ENCODE measurements at regions not wholly inside any gene's neighbourhood (a gene's known extent, or its start where the extent isn't known, plus 50 kb on each side); places are given as distances from the start of the nearest gene placed in this dataset.

DNA sequence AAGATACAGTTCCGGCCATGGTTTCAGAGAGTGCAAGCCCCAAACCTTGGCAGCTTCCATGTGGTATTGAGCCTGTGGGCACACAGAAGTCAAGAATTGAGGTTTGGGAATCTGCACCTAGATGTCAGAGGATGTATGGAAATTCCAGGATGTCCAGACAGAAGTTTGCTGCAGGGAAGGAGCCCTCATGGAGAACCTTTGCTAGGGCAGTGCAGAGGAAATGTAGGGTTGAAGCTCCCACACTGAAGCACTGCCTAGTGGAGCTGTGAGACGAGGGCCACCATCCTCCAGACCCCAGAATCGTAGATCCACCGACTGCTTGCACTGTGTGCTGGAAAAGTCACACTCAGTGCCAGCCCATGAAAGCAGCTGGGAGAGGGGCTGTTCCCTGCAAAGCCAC lies 267.5 kb downstream of the OGFRL1 start:
- H3K4me2 ChIP-seq (ENCODE audit: insufficient read depth, low read length) = no peak overlapping the region

GRCh38 chr6:71558974-71559373 lies 270.4 kb downstream of the OGFRL1 start:
- Histone ChIP-seq H2AFZ (ENCODE audit: low read length) (no peak overlapping the region), H3K36me3 (ENCODE audit: insufficient read depth, low read length) (no peaks in the 10 kb centered on the region), H3K27me3 (ENCODE audit: insufficient read depth, low read length) (no peaks in the 10 kb centered on the region), H4K20me1 (ENCODE audit: insufficient read depth, low read length) (no peaks in the 10 kb centered on the region), H3K4me3 (ENCODE audit: insufficient read depth, low read length) (no peak overlapping the region), H3K4me1 (ENCODE audit: insufficient read depth, low read length) (no peaks in the 10 kb centered on the region), H3K9me3 (ENCODE audit: low read depth, low read length) (peaks cover 9% of the 10 kb centered on the region), H3K4me2 (ENCODE audit: insufficient read depth, low read length) (no peak overlapping the region), H3K79me2 (ENCODE audit: insufficient read depth, low read length) (no peaks in the 10 kb centered on the region), H3K27ac (ENCODE audit: low read depth, low read length) (no peak overlapping the region)
- TF ChIP-seq CTCF (IDR thresholded peaks at IDR 0.05; ENCODE audit: extremely low read depth, low read depth, low read length) = no peak
- no peak for DNase-seq (ENCODE audit: insufficient read length, low spot score, missing footprints)

More for the DNA sequence above, 267.5 kb downstream of the OGFRL1 start:
- Histone ChIP-seq H3K79me2 (ENCODE audit: insufficient read depth, low read length) (no peaks in the 10 kb centered on the region), H3K9me3 (ENCODE audit: low read depth, low read length) (peaks cover 9% of the 10 kb centered on the region), H4K20me1 (ENCODE audit: insufficient read depth, low read length) (no peaks in the 10 kb centered on the region), H3K4me1 (ENCODE audit: insufficient read depth, low read length) (no peaks in the 10 kb centered on the region), H3K27me3 (ENCODE audit: insufficient read depth, low read length) (no peaks in the 10 kb centered on the region), H3K4me3 (ENCODE audit: insufficient read depth, low read length) (no peak overlapping the region), H2AFZ (ENCODE audit: low read length) (no peak overlapping the region), H3K27ac (ENCODE audit: low read depth, low read length) (no peak overlapping the region), H3K36me3 (ENCODE audit: insufficient read depth, low read length) (no peaks in the 10 kb centered on the region)
- TF ChIP-seq CTCF (IDR thresholded peaks at IDR 0.05; ENCODE audit: extremely low read depth, low read depth, low read length) = no peak
- no peak for DNase-seq (ENCODE audit: insufficient read length, low spot score, missing footprints)

- TF ChIP-seq CTCF (IDR thresholded peaks at IDR 0.05; ENCODE audit: extremely low read depth, low read depth, low read length) = no peak
- Histone ChIP-seq H3K4me2 (ENCODE audit: insufficient read depth, low read length) (no peak overlapping the region), H3K36me3 (ENCODE audit: insufficient read depth, low read length) (no peaks in the 10 kb centered on the region), H3K4me1 (ENCODE audit: insufficient read depth, low read length) (no peaks in the 10 kb centered on the region), H4K20me1 (ENCODE audit: insufficient read depth, low read length) (no peaks in the 10 kb centered on the region), H3K27me3 (ENCODE audit: insufficient read depth, low read length) (no peaks in the 10 kb centered on the region), H3K79me2 (ENCODE audit: insufficient read depth, low read length) (no peaks in the 10 kb centered on the region), H3K27ac (ENCODE audit: low read depth, low read length) (no peak overlapping the region), H3K9me3 (ENCODE audit: low read depth, low read length) (no peaks in the 10 kb centered on the region), H2AFZ (ENCODE audit: low read length) (no peak overlapping the region), H3K4me3 (ENCODE audit: insufficient read depth, low read length) (no peak overlapping the region)
- no peak for DNase-seq (ENCODE audit: insufficient read length, low spot score, missing footprints)
Observed at GRCh38 chr6:71567562-71567961, 279.0 kb downstream of the OGFRL1 start.

- no peak for DNase-seq (ENCODE audit: insufficient read length, low spot score, missing footprints)
- no peaks in the 10 kb centered on the region for H3K9me3 ChIP-seq (ENCODE audit: low read depth, low read length)
- H2AFZ ChIP-seq (ENCODE audit: low read length) = no peak overlapping the region
- no peaks in the 10 kb centered on the region for H4K20me1 ChIP-seq (ENCODE audit: insufficient read depth, low read length)
- H3K79me2 ChIP-seq (ENCODE audit: insufficient read depth, low read length) = no peaks in the 10 kb centered on the region
- no peaks in the 10 kb centered on the region for H3K27me3 ChIP-seq (ENCODE audit: insufficient read depth, low read length)
- H3K27ac ChIP-seq (ENCODE audit: low read depth, low read length) = no peak overlapping the region
- no peaks in the 10 kb centered on the region for H3K4me1 ChIP-seq (ENCODE audit: insufficient read depth, low read length)
- no peaks in the 10 kb centered on the region for H3K36me3 ChIP-seq (ENCODE audit: insufficient read depth, low read length)
- no peak overlapping the region for H3K4me3 ChIP-seq (ENCODE audit: insufficient read depth, low read length)
- H3K4me2 ChIP-seq (ENCODE audit: insufficient read depth, low read length) = no peak overlapping the region
- TF ChIP-seq CTCF (IDR thresholded peaks at IDR 0.05; ENCODE audit: extremely low read depth, low read depth, low read length) = no peak
Observed at GRCh38 chr6:71577766-71578165, 289.2 kb downstream of the OGFRL1 start.
